ENCODE measurements at regions not wholly inside any gene's neighbourhood (a gene's known extent, or its start where the extent isn't known, plus 50 kb on each side); places are given as distances from the start of the nearest gene placed in this dataset.

DNA sequence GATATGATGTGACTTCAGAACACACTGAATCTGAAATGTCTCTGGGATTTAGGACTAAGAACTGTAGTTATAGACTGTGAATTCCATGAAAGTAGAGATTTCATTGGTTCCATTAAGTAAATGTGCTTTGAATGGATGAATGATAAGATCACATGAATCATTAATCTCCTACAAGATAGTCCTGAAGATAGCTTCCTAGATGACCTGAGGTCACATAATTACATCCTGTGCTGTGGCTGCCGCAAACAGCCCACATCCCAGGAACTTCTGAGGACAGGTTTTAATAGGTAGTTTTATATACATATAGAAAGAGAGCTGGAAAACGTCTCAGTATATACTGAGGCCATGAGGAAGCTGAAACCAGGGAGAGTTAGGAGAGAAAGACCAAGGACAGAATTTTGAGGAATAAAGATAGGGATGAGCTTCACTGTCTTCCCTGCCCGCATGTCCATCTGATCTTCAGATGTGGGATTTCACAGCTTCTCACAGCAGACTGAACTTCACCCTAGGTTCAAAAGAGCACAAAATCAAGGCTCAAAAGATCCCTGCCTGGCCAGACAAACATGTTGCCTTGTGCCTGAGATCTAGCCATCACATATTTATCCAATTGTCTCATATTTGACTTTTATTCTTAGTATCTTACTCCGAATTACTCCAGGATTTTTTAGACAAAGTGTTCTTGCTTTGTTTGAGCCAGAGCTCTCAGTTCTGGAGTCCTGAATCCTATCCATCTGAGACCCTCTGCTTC is 188.2 kb downstream of the IRS1 start:
- no peak for TF ChIP-seq ZFX (IDR thresholded peaks at IDR 0.05)
- TF ChIP-seq, protein P1, sequence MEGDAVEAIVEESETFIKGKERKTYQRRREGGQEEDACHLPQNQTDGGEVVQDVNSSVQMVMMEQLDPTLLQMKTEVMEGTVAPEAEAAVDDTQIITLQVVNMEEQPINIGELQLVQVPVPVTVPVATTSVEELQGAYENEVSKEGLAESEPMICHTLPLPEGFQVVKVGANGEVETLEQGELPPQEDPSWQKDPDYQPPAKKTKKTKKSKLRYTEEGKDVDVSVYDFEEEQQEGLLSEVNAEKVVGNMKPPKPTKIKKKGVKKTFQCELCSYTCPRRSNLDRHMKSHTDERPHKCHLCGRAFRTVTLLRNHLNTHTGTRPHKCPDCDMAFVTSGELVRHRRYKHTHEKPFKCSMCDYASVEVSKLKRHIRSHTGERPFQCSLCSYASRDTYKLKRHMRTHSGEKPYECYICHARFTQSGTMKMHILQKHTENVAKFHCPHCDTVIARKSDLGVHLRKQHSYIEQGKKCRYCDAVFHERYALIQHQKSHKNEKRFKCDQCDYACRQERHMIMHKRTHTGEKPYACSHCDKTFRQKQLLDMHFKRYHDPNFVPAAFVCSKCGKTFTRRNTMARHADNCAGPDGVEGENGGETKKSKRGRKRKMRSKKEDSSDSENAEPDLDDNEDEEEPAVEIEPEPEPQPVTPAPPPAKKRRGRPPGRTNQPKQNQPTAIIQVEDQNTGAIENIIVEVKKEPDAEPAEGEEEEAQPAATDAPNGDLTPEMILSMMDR (conservative IDR thresholded peaks at IDR 0.05): no peak
- peak overlapping the region; percentile 16; the same call in 1 of the 2 replicates for H3K27ac ChIP-seq

- TF ChIP-seq ZFX (IDR thresholded peaks at IDR 0.05): no peak
- TF ChIP-seq, protein P1 (conservative IDR thresholded peaks at IDR 0.05): no peak
- no peak overlapping the region for H3K27ac ChIP-seq
Measured at GRCh38 chr2:226609366-226609765, 190.3 kb downstream of the IRS1 start.

- no peak overlapping the region for H3K27ac ChIP-seq
- no peak for TF ChIP-seq ZFX (IDR thresholded peaks at IDR 0.05)
- TF ChIP-seq, protein P1 (conservative IDR thresholded peaks at IDR 0.05): no peak
Measured at GRCh38 chr2:226608451-226608850, 191.2 kb downstream of the IRS1 start.

GRCh38 chr2:226607379-226607778 is 192.2 kb downstream of the IRS1 start:
- H3K27ac ChIP-seq: no peak overlapping the region
- TF ChIP-seq ZFX (IDR thresholded peaks at IDR 0.05): no peak
- TF ChIP-seq, protein P1 (conservative IDR thresholded peaks at IDR 0.05): no peak

GRCh38 chr2:226605642-226606041 is 194.0 kb downstream of the IRS1 start:
- TF ChIP-seq, protein P1 (conservative IDR thresholded peaks at IDR 0.05): no peak
- TF ChIP-seq ZFX (IDR thresholded peaks at IDR 0.05): no peak
- H3K27ac ChIP-seq: no peak overlapping the region

- TF ChIP-seq, protein P1 (conservative IDR thresholded peaks at IDR 0.05): no peak
- TF ChIP-seq ZFX (IDR thresholded peaks at IDR 0.05): no peak
- no peak overlapping the region for H3K27ac ChIP-seq
Measured at GRCh38 chr2:226603606-226604005, 196.0 kb downstream of the IRS1 start.

- H3K27ac ChIP-seq: no peak overlapping the region
- TF ChIP-seq ZFX (IDR thresholded peaks at IDR 0.05): no peak
- TF ChIP-seq, protein P1 (conservative IDR thresholded peaks at IDR 0.05): no peak
Measured at GRCh38 chr2:226601881-226602662, 197.5 kb downstream of the IRS1 start.
